GM18499 (cell line): ENCODE measurements at regions not wholly inside any gene's neighbourhood (a gene's known extent, or its start where the extent isn't known, plus 50 kb on each side); places are given as distances from the start of the nearest gene placed in this dataset.

Experiments used
- ATAC-seq: cut with Tn5 transposase; IDR thresholded peaks from one replicate; pipeline ENCODE4 v1.9.1; 2021; ENCODE audit warnings: moderate number of reproducible peaks; ENCODE audit not compliant: insufficient read depth, unreplicated experiment

DNA sequence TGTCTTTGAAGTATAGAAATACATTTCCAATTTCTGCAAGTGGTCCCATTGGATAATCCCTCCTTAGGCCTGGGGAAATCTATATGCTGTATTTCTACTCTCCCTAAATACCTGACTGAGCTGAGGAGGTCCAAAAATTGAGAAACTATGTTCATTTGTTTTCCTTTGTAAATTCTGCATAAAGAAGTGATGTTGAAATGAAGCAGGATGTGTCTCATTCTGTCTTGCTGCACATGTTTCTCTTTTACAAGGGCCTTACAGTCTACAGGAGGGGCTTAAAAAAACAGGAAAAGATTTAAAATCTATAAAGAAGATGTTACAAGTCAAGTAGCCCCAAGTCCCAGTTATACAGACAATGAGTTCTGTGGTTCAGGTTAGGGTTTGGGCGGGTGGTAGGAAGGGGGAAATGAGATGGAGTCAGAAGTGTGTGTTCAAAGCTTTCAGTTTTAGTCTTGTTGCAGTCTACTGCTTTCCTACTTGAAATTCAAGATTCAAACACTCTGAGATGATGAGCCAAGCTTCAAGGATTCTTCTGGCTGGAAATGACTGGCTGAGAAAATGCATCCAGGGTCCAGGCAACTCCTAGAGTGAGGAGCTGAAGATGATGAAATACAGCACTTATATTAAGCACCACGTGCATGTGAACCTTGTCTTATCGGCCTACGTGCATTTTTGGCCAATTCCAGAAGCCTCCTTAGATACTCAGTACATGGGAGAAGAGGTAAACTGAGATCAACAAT, 146.3 kb upstream of the CELF4 start:
- ATAC-seq: no peak

DNA sequence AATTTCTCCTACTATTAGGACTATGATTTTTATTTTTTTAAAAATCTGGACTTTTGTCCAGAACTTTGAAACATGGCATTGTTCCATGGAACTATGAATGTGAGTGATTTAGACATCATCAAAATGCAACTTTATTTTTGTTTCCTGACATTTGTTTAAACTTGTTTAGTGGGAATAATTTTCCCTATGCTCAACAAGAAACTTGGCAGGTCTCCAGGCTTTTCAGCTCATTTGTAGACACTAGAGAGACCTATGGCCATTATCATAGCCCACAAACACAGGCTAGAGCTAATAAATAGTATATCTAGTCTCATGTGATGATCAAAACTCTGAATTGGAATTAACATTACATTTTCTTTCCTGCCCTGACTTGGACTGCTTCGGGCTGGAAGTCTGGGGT, 145.1 kb upstream of the CELF4 start:
- no peak for ATAC-seq

DNA sequence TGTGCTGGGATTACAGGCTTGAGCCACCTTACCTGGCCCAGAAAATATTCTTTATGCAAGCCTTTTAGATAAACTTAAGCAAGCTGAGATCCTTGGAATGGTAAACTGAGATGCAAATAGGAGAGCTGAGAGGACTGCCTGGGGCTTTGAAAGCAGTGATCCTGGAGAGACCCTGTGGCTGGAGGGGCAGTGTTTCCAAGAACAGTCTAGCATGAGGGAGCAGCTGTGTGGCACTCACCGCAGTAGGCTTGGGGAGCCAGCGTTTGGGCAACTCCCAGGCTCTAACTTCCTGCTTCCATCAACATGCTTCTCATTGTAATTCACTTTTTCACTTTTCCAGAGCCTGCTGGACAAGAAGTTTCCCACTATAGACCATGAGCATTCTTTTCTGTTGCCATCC, 144.1 kb upstream of the CELF4 start:
- no peak for ATAC-seq

DNA sequence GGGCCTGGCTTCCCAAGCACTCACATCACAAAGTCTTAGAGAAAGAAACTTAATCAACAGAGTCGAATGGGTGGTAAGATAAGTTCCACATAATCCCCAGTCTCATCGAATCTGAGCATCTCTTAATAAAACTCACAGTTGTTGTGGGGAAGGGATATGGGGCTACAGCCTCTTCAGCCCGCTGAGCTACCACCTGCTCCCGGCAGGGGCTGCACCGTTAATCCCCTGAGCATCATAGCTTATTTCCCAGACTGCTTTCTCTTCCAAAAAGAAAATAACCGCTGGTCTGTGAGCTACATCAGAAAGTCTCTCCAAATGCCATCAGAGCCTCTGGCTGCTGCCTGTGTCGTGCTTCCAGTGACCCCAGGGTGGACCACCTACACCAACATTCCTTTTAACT, 139.4 kb upstream of the CELF4 start:
- ATAC-seq: no peak

DNA sequence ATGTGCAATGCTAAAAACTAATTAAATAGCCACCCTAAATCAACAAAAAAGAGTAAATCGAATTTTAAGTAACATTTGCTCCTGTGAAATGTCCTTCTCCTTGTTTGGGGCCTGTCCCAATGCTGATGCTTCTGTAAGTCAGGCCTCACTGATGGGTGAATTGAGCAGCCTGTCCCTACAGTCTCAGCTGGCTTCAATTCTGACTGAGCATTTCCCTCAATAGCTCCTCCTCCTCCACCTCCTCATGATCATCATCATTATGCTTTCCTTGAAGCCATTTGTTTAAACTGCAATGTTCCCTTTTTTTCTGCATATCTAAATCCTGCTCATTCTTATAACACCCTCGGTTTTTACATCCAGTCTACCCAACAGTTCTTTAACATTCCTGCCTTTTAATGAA, 137.2 kb upstream of the CELF4 start:
- ATAC-seq: no peak

DNA sequence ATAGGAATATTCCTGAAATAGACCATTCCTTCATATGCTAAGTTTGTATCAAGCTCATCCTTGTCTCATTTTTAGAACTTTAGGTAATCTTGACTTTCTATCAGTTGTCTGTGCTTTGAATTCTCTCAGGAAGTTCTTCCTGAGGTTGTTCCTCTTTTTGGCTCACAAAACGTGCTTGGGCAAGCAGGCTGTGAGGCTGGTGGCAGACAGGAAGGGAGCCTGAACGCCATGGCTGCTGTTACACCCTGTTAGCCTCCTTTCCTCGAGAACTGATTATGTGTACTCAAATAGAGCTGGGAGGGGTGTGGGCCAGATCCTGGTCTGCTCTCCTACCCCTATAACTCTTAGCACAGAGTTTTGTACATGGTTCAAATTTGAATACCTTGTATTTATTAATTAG, 136.4 kb upstream of the CELF4 start:
- ATAC-seq: no peak

DNA sequence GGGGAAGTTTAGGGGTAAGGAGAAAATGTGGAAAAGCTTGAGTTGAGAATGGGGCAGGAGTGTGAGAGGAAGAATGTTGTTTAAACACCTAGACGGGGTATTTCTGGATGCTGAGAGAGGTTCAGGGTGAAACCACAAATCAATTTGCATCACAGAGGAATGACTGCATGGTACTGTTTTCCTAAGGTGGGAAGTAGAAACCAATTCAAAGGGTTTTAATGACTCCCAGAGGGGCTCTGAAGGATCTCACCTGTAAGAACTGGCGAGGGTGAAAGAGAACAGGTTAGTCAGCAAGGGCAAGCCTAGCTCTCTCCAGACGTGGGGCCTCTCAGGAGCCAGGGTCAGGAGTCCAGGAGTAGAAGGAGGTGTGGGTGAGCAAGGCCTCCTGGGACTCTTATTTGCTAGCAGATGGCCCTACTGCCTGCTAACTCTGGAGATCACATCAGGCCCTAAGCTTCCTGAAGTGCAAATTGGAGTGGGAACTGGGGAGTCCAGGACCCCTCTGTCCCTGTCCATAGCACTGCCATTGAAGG, 133.0 kb upstream of the CELF4 start:
- ATAC-seq: no peak

DNA sequence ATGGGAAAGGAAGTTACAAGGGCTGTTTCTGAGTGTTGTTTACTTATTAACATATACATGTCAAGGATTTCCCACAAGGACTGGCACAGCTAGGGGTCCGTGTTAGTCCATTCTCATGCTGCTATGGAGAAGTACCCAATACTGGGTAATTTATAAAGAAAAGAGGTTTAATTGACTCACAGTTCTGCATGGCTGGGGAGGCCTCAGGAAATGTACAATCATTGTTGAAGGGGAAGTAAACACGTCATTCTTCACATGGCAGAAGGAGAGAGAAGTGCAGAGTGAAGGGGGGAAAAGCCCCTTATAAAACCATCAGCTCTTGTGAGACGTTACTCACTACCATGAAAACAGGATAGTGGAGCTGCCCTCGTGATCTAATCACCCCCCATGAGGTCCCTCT, 128.9 kb upstream of the CELF4 start:
- no peak for ATAC-seq

DNA sequence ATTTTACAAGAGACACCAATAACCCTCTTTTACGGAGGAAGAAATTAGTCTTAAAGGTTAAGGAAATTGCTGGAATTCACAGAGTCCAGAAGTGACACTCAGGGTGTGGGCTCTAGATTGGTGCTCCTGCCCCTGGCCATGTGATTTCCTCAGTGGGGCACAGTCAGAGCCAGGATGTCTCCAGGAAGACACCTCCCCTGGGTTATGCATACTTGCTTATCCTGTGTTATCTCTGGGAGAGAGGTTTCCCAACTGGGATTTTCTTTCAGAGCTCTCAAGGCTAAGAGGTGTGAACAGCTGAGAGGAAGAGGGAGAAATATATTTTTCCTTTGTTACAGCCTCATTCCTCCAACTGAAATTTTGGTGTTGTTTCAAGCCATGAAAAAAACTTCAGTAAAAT, 125.6 kb upstream of the CELF4 start:
- ATAC-seq: no peak

DNA sequence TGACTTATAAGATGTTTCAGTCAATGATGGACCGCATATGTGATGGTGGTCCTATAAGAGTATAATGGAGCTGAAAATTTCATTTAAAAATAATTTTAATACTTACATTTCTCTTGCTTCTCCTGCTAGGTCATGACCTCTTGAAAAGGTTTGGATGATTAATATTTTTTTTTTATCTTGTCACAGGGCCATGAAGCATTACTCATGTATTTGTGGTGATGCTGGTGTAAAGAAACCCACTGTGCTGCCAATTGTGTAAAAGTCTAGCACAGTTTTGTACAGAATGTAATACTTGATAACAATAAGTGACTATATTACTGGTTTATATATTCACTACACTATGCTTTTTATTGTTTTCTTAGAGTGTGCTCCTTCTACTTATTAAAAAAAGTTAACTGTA, 124.2 kb upstream of the CELF4 start:
- ATAC-seq: no peak

DNA sequence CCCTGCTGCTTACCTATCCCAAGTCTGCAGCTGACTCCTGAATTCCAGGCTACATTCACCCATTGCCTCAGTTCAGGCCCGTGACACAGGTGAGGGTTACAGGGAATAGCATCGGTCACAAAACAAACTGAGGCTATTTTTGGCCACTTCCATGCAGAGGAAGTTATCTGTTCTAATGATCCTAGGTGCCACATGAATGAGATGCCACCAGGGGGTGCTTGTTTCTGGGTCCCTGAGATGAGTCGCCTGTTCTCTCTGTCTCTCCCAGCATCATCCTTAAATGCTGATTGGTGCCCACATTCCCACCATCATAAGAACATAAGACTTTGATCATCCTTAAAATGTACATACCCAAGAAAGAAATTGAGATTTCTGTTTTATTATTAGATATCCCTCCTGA, 119.0 kb upstream of the CELF4 start:
- no peak for ATAC-seq

DNA sequence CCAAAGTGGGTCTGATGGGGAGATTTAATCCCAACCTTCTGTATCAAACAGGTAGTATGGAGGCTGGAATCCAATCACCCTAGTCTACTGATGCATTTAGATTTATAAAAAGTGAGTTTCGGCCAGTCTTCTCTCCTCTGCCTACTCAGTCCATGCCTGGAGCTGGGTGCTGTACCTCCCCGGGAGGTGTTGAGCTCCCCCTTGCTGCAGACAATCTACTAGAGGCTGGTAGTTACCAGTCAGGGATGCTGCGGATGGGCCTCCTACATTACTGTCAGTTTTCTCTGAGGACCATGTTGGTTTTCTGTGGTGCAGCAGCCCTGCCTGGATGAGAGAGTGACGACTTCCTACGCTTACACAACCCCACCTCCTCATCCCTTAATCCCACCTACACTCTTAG, 118.6 kb upstream of the CELF4 start:
- no peak for ATAC-seq

DNA sequence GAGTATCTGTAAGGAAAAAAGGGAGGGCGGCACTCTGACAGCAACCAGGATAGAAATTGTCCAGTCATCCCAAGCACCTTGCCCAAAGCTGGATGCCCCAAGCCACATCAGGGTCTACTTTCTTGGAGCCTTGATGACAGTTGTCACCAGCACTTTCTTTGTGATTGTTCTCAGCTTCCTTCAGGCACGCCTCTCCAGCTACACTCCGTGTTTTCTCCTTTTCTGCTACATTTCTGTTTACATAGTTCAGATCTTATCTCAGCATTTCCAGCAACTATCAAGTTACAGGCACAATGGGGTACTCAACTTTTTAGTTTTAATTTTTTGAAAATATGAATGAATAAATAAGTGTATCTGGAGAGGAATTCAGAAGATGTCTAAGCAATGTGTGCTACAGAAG, 115.3 kb upstream of the CELF4 start:
- ATAC-seq: no peak

DNA sequence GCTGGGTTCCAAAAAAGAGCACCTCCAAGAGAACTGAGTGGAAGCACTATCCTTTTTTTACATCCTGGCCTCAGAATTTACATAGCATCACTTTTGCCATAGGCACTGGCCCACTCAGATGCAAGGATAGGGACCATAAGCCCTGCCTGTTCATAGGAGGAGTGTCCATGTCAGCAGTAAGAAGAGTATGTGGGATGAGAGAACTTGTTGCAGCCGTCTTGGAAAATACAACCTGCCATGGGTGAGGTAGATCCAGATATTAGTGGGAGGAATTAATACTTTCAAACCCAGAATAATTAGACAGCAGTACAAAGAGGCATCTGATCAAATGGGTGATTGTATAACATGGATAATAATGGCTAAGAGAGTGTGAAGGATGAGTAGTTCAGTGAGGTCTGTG, 110.7 kb upstream of the CELF4 start:
- ATAC-seq: no peak

DNA sequence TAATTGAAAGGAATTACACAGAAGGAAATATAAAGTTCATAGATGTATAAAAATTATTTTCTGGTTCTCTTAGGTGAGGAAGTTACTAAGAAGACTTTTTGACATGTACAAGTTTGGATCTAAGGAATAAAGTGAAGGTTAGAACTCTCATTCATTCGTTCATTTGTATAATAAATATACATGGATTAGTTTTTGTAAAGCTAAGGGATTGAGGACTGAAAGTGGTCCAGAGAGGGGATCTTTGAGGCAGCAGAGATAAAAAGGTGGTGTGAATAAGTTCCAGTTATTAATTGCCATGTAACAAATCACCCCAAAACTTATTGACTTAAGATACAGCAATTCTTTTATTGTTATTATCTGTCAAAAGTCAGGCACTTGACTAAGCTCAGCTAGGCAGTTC, 110.1 kb upstream of the CELF4 start:
- no peak for ATAC-seq

DNA sequence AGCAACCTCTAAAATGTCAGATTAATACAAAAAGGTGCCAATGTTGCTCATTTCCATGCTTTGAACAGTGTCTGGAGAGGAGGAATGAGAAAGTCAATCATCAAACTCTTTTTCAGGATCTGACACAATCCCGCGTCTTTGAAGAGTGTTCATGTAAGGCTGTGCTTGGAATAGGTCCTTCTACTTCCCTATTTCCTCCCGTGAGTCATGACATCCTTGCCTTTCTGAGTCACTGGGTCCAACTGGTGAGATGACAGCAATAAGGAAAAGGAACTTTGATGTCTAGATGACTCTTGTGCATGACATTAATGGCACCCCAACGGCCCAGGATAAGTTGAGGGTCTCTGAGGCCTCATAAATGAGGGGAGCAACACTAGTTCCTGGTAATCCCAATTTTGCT, 109.0 kb upstream of the CELF4 start:
- ATAC-seq: no peak

DNA sequence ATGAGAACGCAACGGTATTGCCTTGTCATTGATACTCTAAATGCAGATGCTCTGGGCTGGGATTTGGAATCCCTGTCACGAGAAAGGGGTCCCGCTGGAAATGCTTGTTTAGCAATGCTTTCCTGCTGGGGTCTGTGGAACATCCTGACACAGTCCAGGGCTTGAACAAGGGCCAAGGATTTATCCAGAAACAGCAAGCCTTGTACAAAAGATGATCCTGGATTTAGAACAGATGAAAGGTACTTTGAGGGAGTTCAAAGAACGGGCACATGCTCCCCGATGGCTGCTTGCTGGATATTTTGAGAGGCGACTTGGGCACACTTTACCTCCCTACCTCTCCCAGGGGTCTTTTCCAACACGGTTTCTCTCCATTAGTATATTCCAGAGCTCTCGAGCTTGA, 108.1 kb upstream of the CELF4 start:
- no peak for ATAC-seq

DNA sequence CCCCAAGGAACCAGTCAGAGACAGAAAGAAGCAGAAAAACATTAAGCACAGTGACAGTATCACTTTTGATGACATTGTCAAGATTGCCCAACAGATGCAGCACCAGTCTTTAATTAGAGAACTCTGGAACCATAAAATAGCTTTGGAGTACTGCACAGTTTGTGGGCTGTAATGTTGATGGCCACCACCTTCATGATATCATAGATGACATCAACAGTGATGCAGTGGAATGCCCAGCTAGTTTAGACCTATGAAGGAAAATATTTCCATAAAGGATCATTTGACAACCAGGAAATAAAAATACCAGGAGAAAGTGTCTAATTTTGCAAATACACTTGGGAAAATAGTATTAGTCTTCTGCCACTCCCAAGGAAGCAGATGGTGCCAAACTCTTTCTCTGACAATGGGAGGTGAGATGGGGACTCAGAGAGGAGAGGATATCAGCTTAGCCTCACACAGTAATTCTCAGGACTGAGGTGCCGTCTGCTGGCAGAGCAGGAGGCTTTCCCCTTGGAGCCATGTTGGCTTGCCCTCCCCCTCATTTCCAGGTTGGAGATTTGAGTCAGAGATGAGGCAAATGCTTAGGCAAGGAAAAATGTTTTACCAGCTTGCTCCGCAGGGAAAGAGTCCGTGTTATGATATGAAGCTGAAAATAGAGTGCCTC, 107.5 kb upstream of the CELF4 start:
- ATAC-seq: no peak

DNA sequence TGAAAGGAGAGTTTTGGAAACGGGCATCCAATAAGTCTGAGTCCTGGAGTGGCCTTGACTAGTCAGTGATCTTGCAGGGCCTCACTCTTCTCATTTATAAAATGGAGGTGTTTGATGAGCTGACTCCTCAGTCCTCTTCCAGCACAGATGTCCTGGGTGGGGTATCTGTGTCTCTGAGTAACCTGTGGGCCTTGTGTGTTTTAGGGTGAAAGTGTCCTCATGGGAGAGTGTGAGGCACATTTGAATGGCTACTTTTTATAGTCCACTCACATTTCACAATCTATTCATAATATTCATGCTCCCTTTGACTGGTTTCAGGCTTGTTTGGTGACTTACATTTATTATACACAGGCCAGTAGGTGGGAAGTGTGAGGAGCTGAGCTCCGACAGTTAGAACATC, 106.4 kb upstream of the CELF4 start:
- no peak for ATAC-seq

DNA sequence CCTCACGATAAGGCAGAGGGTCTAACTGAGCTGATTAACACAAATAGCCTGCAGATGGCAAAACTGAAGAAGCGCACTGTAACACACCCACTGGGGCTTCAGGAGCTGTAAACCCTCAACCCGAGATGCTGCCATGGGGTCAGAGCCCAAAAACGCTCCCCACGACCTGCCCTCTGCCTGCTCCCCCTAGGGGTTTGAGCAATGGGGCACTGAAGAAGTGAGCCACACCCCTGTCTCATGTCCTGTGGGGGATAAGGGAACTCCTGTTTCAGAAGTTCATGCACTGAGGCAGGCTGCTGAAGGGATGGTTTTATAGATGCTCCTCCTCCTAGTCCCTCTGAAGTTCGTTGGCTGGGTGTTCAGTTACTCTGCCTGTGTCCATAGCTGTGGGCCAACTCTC, 105.9 kb upstream of the CELF4 start:
- no peak for ATAC-seq

DNA sequence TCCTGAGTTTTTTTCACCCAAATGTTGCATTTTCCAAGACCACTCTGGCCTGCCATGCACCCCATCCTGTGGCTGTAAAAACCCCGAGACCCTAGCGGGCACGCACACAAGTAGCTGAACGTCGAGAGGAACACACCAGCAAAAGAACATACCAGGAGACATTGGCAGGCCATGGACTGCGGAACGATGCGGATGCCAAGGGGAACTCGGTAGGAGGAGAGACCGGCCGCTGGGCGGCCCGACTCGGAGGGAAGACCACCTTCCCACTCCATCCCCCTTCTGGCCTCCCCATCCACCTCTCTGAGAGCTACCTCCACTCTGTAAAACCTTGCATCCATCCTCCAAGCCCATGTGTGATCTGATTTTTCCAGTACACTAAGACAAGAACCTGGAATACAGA, 105.5 kb upstream of the CELF4 start:
- no peak for ATAC-seq

DNA sequence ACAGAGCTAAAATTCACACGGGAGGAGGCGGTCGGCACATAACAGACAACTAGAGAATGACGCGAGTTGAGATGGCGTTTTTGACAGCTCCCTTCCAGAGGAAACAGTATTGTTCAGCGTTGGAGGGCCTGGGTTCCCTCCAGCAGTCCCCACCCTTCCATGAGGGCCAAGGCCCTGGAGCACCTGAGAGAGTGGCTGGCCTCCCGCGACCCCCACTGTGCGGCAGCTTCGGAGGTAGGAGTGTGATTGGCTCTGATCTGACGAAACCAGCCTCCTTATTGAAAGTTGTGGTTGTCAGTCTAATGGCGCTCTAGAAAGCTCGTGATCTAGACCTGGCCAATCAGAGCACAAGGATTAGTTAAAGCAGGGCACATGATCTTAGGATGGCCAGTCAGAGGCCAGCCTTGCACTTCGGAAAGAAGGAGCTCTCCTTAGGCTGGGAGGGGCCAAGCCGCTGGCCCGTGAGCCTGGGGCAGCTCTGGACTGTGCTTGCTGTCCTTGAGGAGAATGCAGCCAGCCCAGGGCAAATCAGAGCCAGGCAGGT, 104.5 kb upstream of the CELF4 start:
- no peak for ATAC-seq
